ENCODE measurements at regions not wholly inside any gene's neighbourhood (a gene's known extent, or its start where the extent isn't known, plus 50 kb on each side); places are given as distances from the start of the nearest gene placed in this dataset.

DNA sequence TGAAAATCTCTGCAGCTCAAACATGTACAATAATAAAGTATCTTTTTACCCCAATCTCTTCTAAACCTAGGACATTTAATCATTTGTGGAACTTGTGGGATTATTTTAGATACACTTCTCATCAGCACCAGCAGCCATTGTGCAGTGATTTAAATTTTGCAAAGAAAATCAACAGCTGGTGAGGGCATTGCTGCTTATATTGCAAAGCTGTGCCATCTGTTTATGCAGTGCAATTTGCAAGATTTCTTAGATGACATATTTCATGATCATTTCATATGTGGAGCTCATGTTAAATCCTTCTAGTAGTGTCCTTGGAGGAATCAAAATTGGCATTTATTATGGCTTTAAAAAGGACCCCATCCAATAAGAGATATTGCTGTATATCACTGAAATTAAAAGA is 320.7 kb downstream of the BTG1 start:
- H3K27ac ChIP-seq (replicated peaks) = no peak overlapping the region
- no peak for DNase-seq (ENCODE audit: low read depth in 1 of 2, low spot score in 1 of 2)
- no peak for TF ChIP-seq SPI1 (IDR thresholded peaks at IDR 0.05; ENCODE audit: borderline replicate concordance, low read depth)
- TF ChIP-seq POLR2AphosphoS5 (IDR thresholded peaks at IDR 0.05; ENCODE audit: low read depth) = no peak
- TF ChIP-seq GABPA (IDR thresholded peaks at IDR 0.05; ENCODE audit: low read depth) = no peak
- H3K27me3 ChIP-seq (ENCODE audit: insufficient read depth, poor library complexity, severe bottlenecking) = no peaks in the 10 kb centered on the region
- no peak overlapping the region for H3K4me3 ChIP-seq (replicated peaks; ENCODE audit: insufficient read depth, low read length)

DNA sequence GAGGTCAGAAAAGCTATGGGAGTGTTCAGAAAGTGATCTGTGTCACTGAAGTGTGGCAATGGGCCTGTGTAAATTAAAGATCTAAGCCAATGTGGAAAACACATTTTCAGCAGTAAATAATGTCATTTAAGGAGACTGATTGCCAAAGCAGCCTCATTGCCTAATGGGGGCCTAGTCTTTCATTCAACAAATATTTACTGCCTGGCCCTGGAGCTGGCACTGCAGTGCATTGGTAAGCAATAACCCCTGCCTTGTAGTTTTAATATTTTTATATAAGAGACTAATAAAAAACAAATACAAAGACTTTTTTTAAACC is 326.6 kb downstream of the BTG1 start:
- Histone ChIP-seq H3K27me3 (ENCODE audit: insufficient read depth, poor library complexity, severe bottlenecking) (no peaks in the 10 kb centered on the region), H3K4me3 (replicated peaks; ENCODE audit: insufficient read depth, low read length) (no peak overlapping the region), H3K27ac (replicated peaks) (no peak overlapping the region)
- TF ChIP-seq SPI1 (IDR thresholded peaks at IDR 0.05; ENCODE audit: borderline replicate concordance, low read depth) (no peak), GABPA (IDR thresholded peaks at IDR 0.05; ENCODE audit: low read depth) (no peak), POLR2AphosphoS5 (IDR thresholded peaks at IDR 0.05; ENCODE audit: low read depth) (no peak)
- TF ChIP-seq, protein P1, sequence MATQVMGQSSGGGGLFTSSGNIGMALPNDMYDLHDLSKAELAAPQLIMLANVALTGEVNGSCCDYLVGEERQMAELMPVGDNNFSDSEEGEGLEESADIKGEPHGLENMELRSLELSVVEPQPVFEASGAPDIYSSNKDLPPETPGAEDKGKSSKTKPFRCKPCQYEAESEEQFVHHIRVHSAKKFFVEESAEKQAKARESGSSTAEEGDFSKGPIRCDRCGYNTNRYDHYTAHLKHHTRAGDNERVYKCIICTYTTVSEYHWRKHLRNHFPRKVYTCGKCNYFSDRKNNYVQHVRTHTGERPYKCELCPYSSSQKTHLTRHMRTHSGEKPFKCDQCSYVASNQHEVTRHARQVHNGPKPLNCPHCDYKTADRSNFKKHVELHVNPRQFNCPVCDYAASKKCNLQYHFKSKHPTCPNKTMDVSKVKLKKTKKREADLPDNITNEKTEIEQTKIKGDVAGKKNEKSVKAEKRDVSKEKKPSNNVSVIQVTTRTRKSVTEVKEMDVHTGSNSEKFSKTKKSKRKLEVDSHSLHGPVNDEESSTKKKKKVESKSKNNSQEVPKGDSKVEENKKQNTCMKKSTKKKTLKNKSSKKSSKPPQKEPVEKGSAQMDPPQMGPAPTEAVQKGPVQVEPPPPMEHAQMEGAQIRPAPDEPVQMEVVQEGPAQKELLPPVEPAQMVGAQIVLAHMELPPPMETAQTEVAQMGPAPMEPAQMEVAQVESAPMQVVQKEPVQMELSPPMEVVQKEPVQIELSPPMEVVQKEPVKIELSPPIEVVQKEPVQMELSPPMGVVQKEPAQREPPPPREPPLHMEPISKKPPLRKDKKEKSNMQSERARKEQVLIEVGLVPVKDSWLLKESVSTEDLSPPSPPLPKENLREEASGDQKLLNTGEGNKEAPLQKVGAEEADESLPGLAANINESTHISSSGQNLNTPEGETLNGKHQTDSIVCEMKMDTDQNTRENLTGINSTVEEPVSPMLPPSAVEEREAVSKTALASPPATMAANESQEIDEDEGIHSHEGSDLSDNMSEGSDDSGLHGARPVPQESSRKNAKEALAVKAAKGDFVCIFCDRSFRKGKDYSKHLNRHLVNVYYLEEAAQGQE (IDR thresholded peaks at IDR 0.05; ENCODE audit: insufficient replicate concordance, low read depth) = no peak
- TF ChIP-seq, protein P2, sequence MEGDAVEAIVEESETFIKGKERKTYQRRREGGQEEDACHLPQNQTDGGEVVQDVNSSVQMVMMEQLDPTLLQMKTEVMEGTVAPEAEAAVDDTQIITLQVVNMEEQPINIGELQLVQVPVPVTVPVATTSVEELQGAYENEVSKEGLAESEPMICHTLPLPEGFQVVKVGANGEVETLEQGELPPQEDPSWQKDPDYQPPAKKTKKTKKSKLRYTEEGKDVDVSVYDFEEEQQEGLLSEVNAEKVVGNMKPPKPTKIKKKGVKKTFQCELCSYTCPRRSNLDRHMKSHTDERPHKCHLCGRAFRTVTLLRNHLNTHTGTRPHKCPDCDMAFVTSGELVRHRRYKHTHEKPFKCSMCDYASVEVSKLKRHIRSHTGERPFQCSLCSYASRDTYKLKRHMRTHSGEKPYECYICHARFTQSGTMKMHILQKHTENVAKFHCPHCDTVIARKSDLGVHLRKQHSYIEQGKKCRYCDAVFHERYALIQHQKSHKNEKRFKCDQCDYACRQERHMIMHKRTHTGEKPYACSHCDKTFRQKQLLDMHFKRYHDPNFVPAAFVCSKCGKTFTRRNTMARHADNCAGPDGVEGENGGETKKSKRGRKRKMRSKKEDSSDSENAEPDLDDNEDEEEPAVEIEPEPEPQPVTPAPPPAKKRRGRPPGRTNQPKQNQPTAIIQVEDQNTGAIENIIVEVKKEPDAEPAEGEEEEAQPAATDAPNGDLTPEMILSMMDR (IDR thresholded peaks at IDR 0.05; ENCODE audit: insufficient read depth, low read length) = no peak
- DNase-seq (ENCODE audit: low read depth in 1 of 2, low spot score in 1 of 2) = no peak

DNA sequence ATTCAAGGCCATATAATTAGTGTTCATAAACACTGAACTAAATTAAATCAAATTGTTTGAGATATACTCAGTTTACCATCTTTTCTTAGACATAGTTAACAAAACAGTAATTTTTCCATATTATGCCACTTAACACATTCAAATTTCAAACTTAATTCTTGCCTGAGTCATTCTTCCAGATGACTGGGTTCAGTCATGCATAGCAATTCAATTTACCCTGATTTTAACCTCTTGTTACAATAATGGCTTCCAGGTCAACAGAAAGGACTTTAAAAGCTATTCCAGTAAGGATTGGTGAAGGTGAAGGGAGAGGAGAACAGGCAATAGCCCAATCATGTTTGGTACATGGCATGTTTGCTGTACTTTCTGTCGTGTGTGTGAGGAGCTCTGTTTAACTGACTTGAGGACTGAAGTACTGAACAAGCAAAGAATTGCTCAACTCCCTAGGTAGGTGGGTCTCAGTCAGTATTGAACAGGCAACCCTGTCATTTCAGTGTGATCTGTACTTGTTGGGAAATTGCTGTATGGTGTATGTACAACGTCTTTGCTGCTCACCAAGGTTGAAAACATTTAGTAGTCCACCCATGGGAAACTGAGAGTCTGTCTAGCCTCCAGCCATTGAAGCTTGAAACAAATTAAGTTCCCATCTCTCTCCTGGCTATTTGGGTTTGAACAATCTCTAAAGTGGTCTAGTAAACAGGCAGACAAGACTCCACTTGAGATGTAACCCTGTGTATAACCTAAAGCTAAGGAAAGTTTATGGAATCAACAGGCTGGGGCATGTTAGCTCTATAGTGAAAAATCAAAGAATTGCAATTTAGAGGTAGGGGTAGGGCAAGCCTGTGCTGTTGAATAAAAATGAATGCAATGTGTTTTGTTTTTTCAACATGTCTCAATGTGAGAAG is 327.2 kb downstream of the BTG1 start:
- no peak for DNase-seq (ENCODE audit: low read depth in 1 of 2, low spot score in 1 of 2)

More for the DNA sequence above, 327.2 kb downstream of the BTG1 start:
- H3K27me3 ChIP-seq (ENCODE audit: insufficient read depth, poor library complexity, severe bottlenecking) = no peaks in the 10 kb centered on the region
- H3K4me3 ChIP-seq (replicated peaks; ENCODE audit: insufficient read depth, low read length) = no peak overlapping the region
- TF ChIP-seq, protein P1 (IDR thresholded peaks at IDR 0.05; ENCODE audit: insufficient replicate concordance, low read depth) = no peak
- no peak for TF ChIP-seq SPI1 (IDR thresholded peaks at IDR 0.05; ENCODE audit: borderline replicate concordance, low read depth)
- TF ChIP-seq, protein P2 (IDR thresholded peaks at IDR 0.05; ENCODE audit: insufficient read depth, low read length) = no peak
- no peak for TF ChIP-seq GABPA (IDR thresholded peaks at IDR 0.05; ENCODE audit: low read depth)
- H3K27ac ChIP-seq (replicated peaks) = no peak overlapping the region
